HEK293 (cell line): ENCODE measurements at regions not wholly inside any gene's neighbourhood (a gene's known extent, or its start where the extent isn't known, plus 50 kb on each side); places are given as distances from the start of the nearest gene placed in this dataset.

Source experiments
- CTCF ChIA-PET: fragments of 350-600 bp; formaldehyde crosslinking; extraction: SDS; loops from one replicate; lab custom pipeline; 2021; ENCODE audit warnings: antibody characterized with exemption; lab: Yijun Ruan, JAX
- POLR2A ChIA-PET: fragments of 300-600 bp; formaldehyde crosslinking; extraction: SDS; loops from one replicate; lab custom pipeline; 2020; ENCODE audit warnings: antibody characterized with exemption, inconsistent platforms; lab: Yijun Ruan, JAX
- H3K27ac ChIP-seq: fragments of 200-500 bp; sonication (Bioruptor generic); 2 replicates; pipeline ENCODE4 v1.5.1; 2014; ENCODE audit warnings: low read depth, low read length, control low read depth, inconsistent platforms; ENCODE audit errors: extremely low read depth
- H3K36me3 ChIP-seq, 2 experiments: fragments of 200-500 bp in 1 of 2; sonication (Bioruptor generic) in 1 of 2; 1 replicate in 1 of 2; 2 replicates in 1 of 2; pipeline ENCODE4 v1.5.1; 2014 to 2017; ENCODE audit warnings: inconsistent platforms in 2 of 2, low read length in 2 of 2; ENCODE audit not compliant: control insufficient read depth in 2 of 2, insufficient read depth in 1 of 2
- H3K4me1 ChIP-seq: fragments of 200-500 bp; sonication (Bioruptor generic); 2 replicates; pipeline ENCODE4 v1.5.1; 2014; ENCODE audit warnings: mild to moderate bottlenecking, low read length, inconsistent platforms; ENCODE audit not compliant: control insufficient read depth, insufficient read depth
- H3K4me3 ChIP-seq: 2 replicates; pipeline ENCODE4 v1.5.1; 2011; ENCODE audit warnings: low read depth, mild to moderate bottlenecking, control low read depth, low read length, moderate library complexity
- H3K9me3 ChIP-seq: fragments of 200-500 bp; sonication (Bioruptor generic); 2 replicates; pipeline ENCODE4 v1.5.1; 2014; ENCODE audit warnings: low read depth, low read length, inconsistent platforms; ENCODE audit not compliant: control insufficient read depth, insufficient read depth
- GLI2 ChIP-seq: fragments of 450-650 bp; formaldehyde crosslinking; IDR thresholded peaks from 2 replicates; pipeline ENCODE4; 2017; ENCODE audit warnings: missing biosample characterization, missing genetic modification characterization, low read depth, borderline replicate concordance
- MEIS1 ChIP-seq: sonication (generic); formaldehyde crosslinking; IDR thresholded peaks from 2 replicates; pipeline ENCODE4 v1.8.1; 2022; ENCODE audit warnings: missing genetic modification reagents, mild to moderate bottlenecking, borderline replicate concordance
- OVOL3 ChIP-seq: fragments of 450-650 bp; formaldehyde crosslinking; IDR thresholded peaks from 2 replicates; pipeline ENCODE4 v1.5.1; 2016; ENCODE audit warnings: missing biosample characterization, missing genetic modification characterization
- PBX3 ChIP-seq: sonication (generic); formaldehyde crosslinking; IDR thresholded peaks from 2 replicates; pipeline ENCODE4 v1.8.1; 2022; ENCODE audit warnings: mild to moderate bottlenecking, moderate library complexity, missing genetic modification reagents
- SALL2 ChIP-seq: fragments of 450-650 bp; formaldehyde crosslinking; IDR thresholded peaks from 2 replicates; pipeline ENCODE4 v1.5.0; 2017; ENCODE audit warnings: missing biosample characterization, mild to moderate bottlenecking, missing genetic modification characterization, borderline replicate concordance
- TRIM28 ChIP-seq: IDR thresholded peaks from 2 replicates; pipeline ENCODE4 v1.6.1; 2011; ENCODE audit warnings: low read length, control low read depth, borderline replicate concordance
- TSHZ1 ChIP-seq: fragments of 450-650 bp; formaldehyde crosslinking; IDR thresholded peaks from 2 replicates; pipeline ENCODE4 v1.5.1; 2016; ENCODE audit warnings: missing biosample characterization, missing genetic modification characterization, borderline replicate concordance
- YY1 ChIP-seq: fragments of 450-650 bp; formaldehyde crosslinking; IDR thresholded peaks from 2 replicates; pipeline ENCODE4 v1.5.1; 2018; ENCODE audit warnings: missing biosample characterization, missing genetic modification characterization
- ZBTB20 ChIP-seq: fragments of 450-650 bp; formaldehyde crosslinking; IDR thresholded peaks from 2 replicates; pipeline ENCODE4 v1.5.1; 2016; ENCODE audit warnings: missing biosample characterization, missing genetic modification characterization
- ZBTB6 ChIP-seq: fragments of 450-650 bp; formaldehyde crosslinking; IDR thresholded peaks from 2 replicates; pipeline ENCODE4 v1.5.1; 2017; ENCODE audit warnings: missing biosample characterization, missing genetic modification characterization
- ZFHX2 ChIP-seq: fragments of 450-650 bp; formaldehyde crosslinking; conservative IDR thresholded peaks from 2 replicates; pipeline ENCODE4 v1.5.1; 2016; ENCODE audit warnings: missing biosample characterization, missing genetic modification characterization
- ZFP3 ChIP-seq: fragments of 450-650 bp; formaldehyde crosslinking; IDR thresholded peaks from 2 replicates; pipeline ENCODE4 v1.5.1; 2016; ENCODE audit warnings: low read depth, missing biosample characterization, missing genetic modification characterization
- ZNF114 ChIP-seq: fragments of 450-650 bp; formaldehyde crosslinking; IDR thresholded peaks from 2 replicates; pipeline ENCODE4 v1.5.0; 2017; ENCODE audit warnings: missing biosample characterization, missing genetic modification characterization
- ZNF138 ChIP-seq: fragments of 450-650 bp; formaldehyde crosslinking; IDR thresholded peaks from 2 replicates; pipeline ENCODE4 v1.5.1; 2016; ENCODE audit warnings: missing biosample characterization, missing genetic modification characterization, borderline replicate concordance
- ZNF155 ChIP-seq: fragments of 450-650 bp; formaldehyde crosslinking; IDR thresholded peaks from 2 replicates; pipeline ENCODE4 v1.5.1; 2016; ENCODE audit warnings: missing biosample characterization, missing genetic modification characterization
- ZNF169 ChIP-seq: fragments of 450-650 bp; formaldehyde crosslinking; IDR thresholded peaks from 2 replicates; pipeline ENCODE4 v1.5.1; 2016; ENCODE audit warnings: missing biosample characterization, missing genetic modification characterization
- ZNF174 ChIP-seq: fragments of 450-650 bp; formaldehyde crosslinking; IDR thresholded peaks from 2 replicates; pipeline ENCODE4 v1.5.0; 2017; ENCODE audit warnings: missing biosample characterization, mild to moderate bottlenecking, missing genetic modification characterization
- ZNF19 ChIP-seq: fragments of 450-650 bp; formaldehyde crosslinking; IDR thresholded peaks from 2 replicates; pipeline ENCODE4; 2016; ENCODE audit warnings: missing biosample characterization, missing genetic modification characterization, low read depth
- ZNF274 ChIP-seq, 2 experiments: fragments of 200-500 bp in 1 of 2; fragments of 450-650 bp in 1 of 2; sonication (Bioruptor generic) in 1 of 2; formaldehyde crosslinking in 1 of 2; IDR thresholded peaks; 2 replicates each; pipeline versions ENCODE4 v1.5.1 to v1.6.1; 2014 to 2016; ENCODE audit warnings: borderline replicate concordance in 1 of 2, inconsistent platforms in 1 of 2, low read length in 1 of 2, missing biosample characterization in 1 of 2, missing genetic modification characterization in 1 of 2
- ZNF311 ChIP-seq: fragments of 450-650 bp; formaldehyde crosslinking; IDR thresholded peaks from 2 replicates; pipeline ENCODE4 v1.5.1; 2017; ENCODE audit warnings: missing biosample characterization, missing genetic modification characterization, borderline replicate concordance
- ZNF350 ChIP-seq: fragments of 450-650 bp; formaldehyde crosslinking; IDR thresholded peaks from 2 replicates; pipeline ENCODE4 v1.5.0; 2017; ENCODE audit warnings: missing biosample characterization, mild to moderate bottlenecking, missing genetic modification characterization
- ZNF366 ChIP-seq: fragments of 450-650 bp; formaldehyde crosslinking; conservative IDR thresholded peaks from 2 replicates; pipeline ENCODE4 v1.5.1; 2016; ENCODE audit warnings: missing biosample characterization, missing genetic modification characterization
- ZNF404 ChIP-seq: fragments of 450-650 bp; formaldehyde crosslinking; IDR thresholded peaks from 2 replicates; pipeline ENCODE4 v1.5.1; 2017; ENCODE audit warnings: missing biosample characterization, missing genetic modification characterization
- ZNF433 ChIP-seq: fragments of 450-650 bp; formaldehyde crosslinking; IDR thresholded peaks from 2 replicates; pipeline ENCODE4 v1.5.1; 2016; ENCODE audit warnings: missing biosample characterization, missing genetic modification characterization, low read depth
- ZNF654 ChIP-seq: fragments of 450-650 bp; formaldehyde crosslinking; IDR thresholded peaks from 2 replicates; pipeline ENCODE4 v1.5.1; 2016; ENCODE audit warnings: low read depth, missing biosample characterization, missing genetic modification characterization
- ZNF658 ChIP-seq: fragments of 450-650 bp; formaldehyde crosslinking; IDR thresholded peaks from 2 replicates; pipeline ENCODE4; 2016; ENCODE audit warnings: missing biosample characterization, missing genetic modification characterization
- ZNF692 ChIP-seq: fragments of 450-650 bp; formaldehyde crosslinking; IDR thresholded peaks from 2 replicates; pipeline ENCODE4 v1.5.1; 2016; ENCODE audit warnings: missing biosample characterization, missing genetic modification characterization
- ZSCAN4 ChIP-seq: fragments of 450-650 bp; formaldehyde crosslinking; IDR thresholded peaks from 2 replicates; pipeline ENCODE4 v1.5.1; 2017; ENCODE audit warnings: missing biosample characterization, missing genetic modification characterization

DNA sequence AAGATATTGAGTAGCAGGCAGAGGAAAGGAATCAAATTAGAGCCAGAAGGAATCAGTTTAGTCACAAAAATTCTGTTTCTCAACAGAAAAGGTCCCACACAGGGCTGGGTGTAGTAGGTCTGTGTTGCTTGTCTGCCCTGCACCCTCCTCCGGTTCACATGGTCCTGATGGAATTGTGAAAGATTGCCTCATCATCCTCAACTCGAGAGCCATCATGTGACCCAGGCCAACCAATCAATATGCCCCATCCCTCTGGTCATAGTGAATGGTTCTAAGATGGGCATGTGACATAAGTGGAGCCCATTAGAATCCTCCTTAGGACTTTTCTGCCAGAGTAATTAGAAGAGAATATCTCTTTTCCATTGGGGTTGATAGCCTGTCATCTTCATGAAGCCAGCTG lies 56.7 kb upstream of the RAD23B start (continued):
- TF ChIP-seq TRIM28, result no peak
- no peak for TF ChIP-seq OVOL3 (tag by site-specific recombination)
- TF ChIP-seq ZNF19 (tag by site-specific recombination), result no peak
- TF ChIP-seq ZNF654 (tag by site-specific recombination), result no peak
- no peak for TF ChIP-seq ZNF274 (IDR thresholded peaks at IDR 0.05; ENCODE audit: low read length)
- TF ChIP-seq ZNF274 (tag by site-specific recombination; IDR thresholded peaks at IDR 0.05; ENCODE audit: borderline replicate concordance), result no peak
- TF ChIP-seq ZNF366, result no peak
- TF ChIP-seq ZNF350 (tag by site-specific recombination), result no peak
- no peak for TF ChIP-seq PBX3 (CRISPR knock-in tag)
- TF ChIP-seq ZNF114 (tag by site-specific recombination), result no peak
- no peak for TF ChIP-seq ZNF433

DNA sequence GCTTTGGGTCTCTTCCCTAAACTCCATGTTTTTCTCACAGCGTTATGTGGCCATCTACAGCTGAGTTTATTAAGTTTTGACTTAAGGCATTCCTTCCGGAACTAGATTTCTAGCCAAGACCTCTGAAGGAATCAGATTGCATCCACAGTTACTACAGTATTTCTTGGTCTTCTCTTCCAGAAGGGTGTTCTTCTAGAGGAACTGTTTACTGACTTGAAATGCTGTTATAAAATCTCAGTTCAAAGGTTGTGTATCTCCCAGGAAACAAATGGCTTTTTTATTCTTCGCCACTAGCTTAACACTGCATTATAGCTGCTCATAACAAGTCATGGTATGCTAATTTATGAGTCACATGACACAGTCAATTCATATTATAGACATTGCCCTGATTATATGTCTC lies 55.3 kb upstream of the RAD23B start:
- H3K4me1 ChIP-seq, result no peaks in the 10 kb centered on the region
- H3K4me3 ChIP-seq, result no peak overlapping the region
- TF ChIP-seq SALL2 (tag by site-specific recombination) (no peak), ZNF404 (tag by site-specific recombination) (no peak), ZNF274 (IDR thresholded peaks at IDR 0.05; ENCODE audit: low read length) (no peak), ZNF274 (tag by site-specific recombination; IDR thresholded peaks at IDR 0.05; ENCODE audit: borderline replicate concordance) (no peak), GLI2 (tag by site-specific recombination) (no peak), ZNF169 (no peak), ZNF692 (tag by site-specific recombination) (no peak), ZNF658 (tag by site-specific recombination) (no peak), TSHZ1 (tag by site-specific recombination) (no peak), YY1 (tag by site-specific recombination) (no peak), ZNF311 (tag by site-specific recombination) (no peak), ZNF174 (tag by site-specific recombination) (no peak), MEIS1 (CRISPR knock-in tag) (no peak), ZBTB20 (no peak), ZNF155 (tag by site-specific recombination) (no peak), ZBTB6 (tag by site-specific recombination) (no peak), ZSCAN4 (no peak), ZFHX2 (tag by site-specific recombination) (no peak), ZFP3 (tag by site-specific recombination) (no peak), ZNF114 (tag by site-specific recombination) (no peak), ZNF138 (no peak)
- CTCF ChIA-PET, result no interaction called here
- no peak overlapping the region for H3K27ac ChIP-seq
- H3K9me3 ChIP-seq, result no peaks in the 10 kb centered on the region
- no peaks in the 10 kb centered on the region for H3K36me3 ChIP-seq
- POLR2A ChIA-PET, result no interaction called here
